ENCODE measurements at regions not wholly inside any gene's neighbourhood (a gene's known extent, or its start where the extent isn't known, plus 50 kb on each side); places are given as distances from the start of the nearest gene placed in this dataset.

DNA sequence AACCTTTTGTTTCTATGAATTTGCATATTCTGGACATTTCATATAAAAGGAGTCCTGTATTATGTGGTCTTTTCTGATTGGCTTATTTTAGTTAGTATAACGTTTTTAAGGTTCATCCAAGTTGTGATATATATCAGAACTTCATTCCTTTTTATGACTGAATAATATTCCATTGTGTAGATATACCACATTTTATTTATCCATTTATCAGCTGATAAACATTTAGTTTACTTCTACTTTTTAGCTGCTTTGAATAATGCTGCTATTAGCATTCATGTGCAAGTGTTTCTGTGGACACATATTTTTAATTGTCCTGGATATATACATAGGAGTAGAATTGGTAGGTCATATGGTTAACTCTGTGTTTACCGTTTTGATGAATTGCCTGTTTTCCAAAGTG is 498.5 kb upstream of the ADAMTS9 start (continued):
- TF ChIP-seq, protein P1, sequence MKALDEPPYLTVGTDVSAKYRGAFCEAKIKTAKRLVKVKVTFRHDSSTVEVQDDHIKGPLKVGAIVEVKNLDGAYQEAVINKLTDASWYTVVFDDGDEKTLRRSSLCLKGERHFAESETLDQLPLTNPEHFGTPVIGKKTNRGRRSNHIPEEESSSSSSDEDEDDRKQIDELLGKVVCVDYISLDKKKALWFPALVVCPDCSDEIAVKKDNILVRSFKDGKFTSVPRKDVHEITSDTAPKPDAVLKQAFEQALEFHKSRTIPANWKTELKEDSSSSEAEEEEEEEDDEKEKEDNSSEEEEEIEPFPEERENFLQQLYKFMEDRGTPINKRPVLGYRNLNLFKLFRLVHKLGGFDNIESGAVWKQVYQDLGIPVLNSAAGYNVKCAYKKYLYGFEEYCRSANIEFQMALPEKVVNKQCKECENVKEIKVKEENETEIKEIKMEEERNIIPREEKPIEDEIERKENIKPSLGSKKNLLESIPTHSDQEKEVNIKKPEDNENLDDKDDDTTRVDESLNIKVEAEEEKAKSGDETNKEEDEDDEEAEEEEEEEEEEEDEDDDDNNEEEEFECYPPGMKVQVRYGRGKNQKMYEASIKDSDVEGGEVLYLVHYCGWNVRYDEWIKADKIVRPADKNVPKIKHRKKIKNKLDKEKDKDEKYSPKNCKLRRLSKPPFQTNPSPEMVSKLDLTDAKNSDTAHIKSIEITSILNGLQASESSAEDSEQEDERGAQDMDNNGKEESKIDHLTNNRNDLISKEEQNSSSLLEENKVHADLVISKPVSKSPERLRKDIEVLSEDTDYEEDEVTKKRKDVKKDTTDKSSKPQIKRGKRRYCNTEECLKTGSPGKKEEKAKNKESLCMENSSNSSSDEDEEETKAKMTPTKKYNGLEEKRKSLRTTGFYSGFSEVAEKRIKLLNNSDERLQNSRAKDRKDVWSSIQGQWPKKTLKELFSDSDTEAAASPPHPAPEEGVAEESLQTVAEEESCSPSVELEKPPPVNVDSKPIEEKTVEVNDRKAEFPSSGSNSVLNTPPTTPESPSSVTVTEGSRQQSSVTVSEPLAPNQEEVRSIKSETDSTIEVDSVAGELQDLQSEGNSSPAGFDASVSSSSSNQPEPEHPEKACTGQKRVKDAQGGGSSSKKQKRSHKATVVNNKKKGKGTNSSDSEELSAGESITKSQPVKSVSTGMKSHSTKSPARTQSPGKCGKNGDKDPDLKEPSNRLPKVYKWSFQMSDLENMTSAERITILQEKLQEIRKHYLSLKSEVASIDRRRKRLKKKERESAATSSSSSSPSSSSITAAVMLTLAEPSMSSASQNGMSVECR (CRISPR knock-in tag; IDR thresholded peaks at IDR 0.05; ENCODE audit: borderline replicate concordance): no peak

DNA sequence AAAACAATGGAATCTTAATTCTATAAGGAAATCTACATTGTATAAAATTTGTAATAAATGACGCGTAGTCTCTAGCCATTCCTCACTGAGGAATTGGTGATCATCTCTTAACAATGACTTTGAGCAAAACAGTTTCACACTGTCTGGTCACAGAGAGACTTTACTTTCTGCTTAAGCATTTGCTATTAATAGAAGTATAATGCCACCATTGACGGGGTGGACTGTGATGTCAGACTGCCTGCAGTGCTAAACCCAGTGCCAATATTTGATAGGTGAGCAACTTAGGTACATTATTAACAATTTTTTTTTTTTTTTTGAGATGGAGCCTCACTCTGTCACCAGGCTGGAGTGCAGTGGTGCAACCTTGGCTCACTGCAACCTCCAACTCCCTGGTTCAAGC is 494.9 kb upstream of the ADAMTS9 start:
- H3K27me3 Mint-ChIP-seq (ENCODE audit: low read depth): no peaks in the 10 kb centered on the region; the same call in 1 of the 2 replicates
- no peak overlapping the region for H3K27ac Mint-ChIP-seq
- no peak overlapping the region for H3K4me3 Mint-ChIP-seq
- H3K9me3 Mint-ChIP-seq: peaks cover 15% of the 10 kb centered on the region
- ChIA-PET CTCF (interaction anchor here (2.9 kb wide), 1 partner anchor 12 kb away, joined by 15 read pairs; no protein-coding TSS in a partner anchor), POLR2A (no interaction called here)
- H3K36me3 Mint-ChIP-seq: no peaks in the 10 kb centered on the region
- peaks cover 13% of the 10 kb centered on the region for H3K4me1 Mint-ChIP-seq
- ATAC-seq (no peak), DNase-seq (ENCODE audit: low spot score) (no peak)
- TF ChIP-seq MXD4 (CRISPR knock-in tag; IDR thresholded peaks at IDR 0.05; ENCODE audit: borderline replicate concordance) (no peak), GTF2I (CRISPR knock-in tag; conservative IDR thresholded peaks at IDR 0.05) (no peak), ZNF317 (CRISPR knock-in tag; IDR thresholded peaks at IDR 0.05; ENCODE audit: borderline replicate concordance, low read depth) (no peak), FOXK1 (CRISPR knock-in tag; IDR thresholded peaks at IDR 0.05) (no peak), SP1 (CRISPR knock-in tag; conservative IDR thresholded peaks at IDR 0.05) (no peak), FOXJ3 (CRISPR knock-in tag; IDR thresholded peaks at IDR 0.05; ENCODE audit: borderline replicate concordance) (no peak), SOX15 (CRISPR knock-in tag; IDR thresholded peaks at IDR 0.05) (no peak), RORB (CRISPR knock-in tag; IDR thresholded peaks at IDR 0.05) (no peak), NR2C2 (CRISPR knock-in tag; IDR thresholded peaks at IDR 0.05) (no peak), NFYB (CRISPR knock-in tag; conservative IDR thresholded peaks at IDR 0.05; ENCODE audit: low read depth) (no peak), TP53 (CRISPR knock-in tag; IDR thresholded peaks at IDR 0.05) (no peak)
- TF ChIP-seq, protein P2, sequence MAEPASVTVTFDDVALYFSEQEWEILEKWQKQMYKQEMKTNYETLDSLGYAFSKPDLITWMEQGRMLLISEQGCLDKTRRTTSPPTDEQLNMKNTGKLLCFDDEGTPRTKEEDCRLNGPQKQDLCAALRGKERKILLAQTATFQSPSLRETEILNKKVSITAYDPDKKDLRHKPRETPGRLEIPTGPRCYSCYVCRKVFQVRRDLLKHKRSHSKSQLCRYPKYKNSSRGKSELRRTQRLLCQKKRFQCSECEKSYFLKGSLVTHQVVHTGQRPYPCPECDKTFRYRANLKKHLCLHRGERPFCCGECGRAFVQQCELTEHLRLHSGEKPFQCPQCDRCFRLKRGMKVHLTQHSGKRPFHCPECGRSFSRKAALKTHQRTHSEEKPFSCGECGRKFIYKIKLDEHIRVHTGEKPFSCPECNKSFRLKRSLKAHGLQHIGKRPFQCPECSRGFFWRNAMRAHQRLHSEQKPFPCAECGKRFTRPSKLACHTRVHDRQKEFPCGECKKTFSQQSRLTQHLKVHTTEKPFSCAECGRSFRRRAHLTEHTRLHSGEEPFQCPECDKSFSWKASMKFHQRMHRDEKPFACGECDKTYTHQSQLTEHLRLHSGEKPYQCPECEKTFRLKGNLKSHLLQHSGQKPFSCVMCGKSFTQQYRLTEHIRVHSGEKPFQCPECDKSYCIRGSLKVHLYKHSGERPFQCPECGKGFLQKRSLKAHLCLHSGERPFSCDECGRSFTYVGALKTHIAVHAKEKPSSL (CRISPR knock-in tag; conservative IDR thresholded peaks at IDR 0.05): no peak
- TF ChIP-seq, protein P3, sequence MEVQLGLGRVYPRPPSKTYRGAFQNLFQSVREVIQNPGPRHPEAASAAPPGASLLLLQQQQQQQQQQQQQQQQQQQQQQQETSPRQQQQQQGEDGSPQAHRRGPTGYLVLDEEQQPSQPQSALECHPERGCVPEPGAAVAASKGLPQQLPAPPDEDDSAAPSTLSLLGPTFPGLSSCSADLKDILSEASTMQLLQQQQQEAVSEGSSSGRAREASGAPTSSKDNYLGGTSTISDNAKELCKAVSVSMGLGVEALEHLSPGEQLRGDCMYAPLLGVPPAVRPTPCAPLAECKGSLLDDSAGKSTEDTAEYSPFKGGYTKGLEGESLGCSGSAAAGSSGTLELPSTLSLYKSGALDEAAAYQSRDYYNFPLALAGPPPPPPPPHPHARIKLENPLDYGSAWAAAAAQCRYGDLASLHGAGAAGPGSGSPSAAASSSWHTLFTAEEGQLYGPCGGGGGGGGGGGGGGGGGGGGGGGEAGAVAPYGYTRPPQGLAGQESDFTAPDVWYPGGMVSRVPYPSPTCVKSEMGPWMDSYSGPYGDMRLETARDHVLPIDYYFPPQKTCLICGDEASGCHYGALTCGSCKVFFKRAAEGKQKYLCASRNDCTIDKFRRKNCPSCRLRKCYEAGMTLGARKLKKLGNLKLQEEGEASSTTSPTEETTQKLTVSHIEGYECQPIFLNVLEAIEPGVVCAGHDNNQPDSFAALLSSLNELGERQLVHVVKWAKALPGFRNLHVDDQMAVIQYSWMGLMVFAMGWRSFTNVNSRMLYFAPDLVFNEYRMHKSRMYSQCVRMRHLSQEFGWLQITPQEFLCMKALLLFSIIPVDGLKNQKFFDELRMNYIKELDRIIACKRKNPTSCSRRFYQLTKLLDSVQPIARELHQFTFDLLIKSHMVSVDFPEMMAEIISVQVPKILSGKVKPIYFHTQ (CRISPR knock-in tag; IDR thresholded peaks at IDR 0.05): no peak
- TF ChIP-seq, protein P4, sequence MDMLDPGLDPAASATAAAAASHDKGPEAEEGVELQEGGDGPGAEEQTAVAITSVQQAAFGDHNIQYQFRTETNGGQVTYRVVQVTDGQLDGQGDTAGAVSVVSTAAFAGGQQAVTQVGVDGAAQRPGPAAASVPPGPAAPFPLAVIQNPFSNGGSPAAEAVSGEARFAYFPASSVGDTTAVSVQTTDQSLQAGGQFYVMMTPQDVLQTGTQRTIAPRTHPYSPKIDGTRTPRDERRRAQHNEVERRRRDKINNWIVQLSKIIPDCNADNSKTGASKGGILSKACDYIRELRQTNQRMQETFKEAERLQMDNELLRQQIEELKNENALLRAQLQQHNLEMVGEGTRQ (CRISPR knock-in tag; IDR thresholded peaks at IDR 0.05): no peak
- TF ChIP-seq, protein P5, sequence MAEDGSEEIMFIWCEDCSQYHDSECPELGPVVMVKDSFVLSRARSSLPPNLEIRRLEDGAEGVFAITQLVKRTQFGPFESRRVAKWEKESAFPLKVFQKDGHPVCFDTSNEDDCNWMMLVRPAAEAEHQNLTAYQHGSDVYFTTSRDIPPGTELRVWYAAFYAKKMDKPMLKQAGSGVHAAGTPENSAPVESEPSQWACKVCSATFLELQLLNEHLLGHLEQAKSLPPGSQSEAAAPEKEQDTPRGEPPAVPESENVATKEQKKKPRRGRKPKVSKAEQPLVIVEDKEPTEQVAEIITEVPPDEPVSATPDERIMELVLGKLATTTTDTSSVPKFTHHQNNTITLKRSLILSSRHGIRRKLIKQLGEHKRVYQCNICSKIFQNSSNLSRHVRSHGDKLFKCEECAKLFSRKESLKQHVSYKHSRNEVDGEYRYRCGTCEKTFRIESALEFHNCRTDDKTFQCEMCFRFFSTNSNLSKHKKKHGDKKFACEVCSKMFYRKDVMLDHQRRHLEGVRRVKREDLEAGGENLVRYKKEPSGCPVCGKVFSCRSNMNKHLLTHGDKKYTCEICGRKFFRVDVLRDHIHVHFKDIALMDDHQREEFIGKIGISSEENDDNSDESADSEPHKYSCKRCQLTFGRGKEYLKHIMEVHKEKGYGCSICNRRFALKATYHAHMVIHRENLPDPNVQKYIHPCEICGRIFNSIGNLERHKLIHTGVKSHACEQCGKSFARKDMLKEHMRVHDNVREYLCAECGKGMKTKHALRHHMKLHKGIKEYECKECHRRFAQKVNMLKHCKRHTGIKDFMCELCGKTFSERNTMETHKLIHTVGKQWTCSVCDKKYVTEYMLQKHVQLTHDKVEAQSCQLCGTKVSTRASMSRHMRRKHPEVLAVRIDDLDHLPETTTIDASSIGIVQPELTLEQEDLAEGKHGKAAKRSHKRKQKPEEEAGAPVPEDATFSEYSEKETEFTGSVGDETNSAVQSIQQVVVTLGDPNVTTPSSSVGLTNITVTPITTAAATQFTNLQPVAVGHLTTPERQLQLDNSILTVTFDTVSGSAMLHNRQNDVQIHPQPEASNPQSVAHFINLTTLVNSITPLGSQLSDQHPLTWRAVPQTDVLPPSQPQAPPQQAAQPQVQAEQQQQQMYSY (CRISPR knock-in tag; IDR thresholded peaks at IDR 0.05): no peak
- TF ChIP-seq, protein P6, sequence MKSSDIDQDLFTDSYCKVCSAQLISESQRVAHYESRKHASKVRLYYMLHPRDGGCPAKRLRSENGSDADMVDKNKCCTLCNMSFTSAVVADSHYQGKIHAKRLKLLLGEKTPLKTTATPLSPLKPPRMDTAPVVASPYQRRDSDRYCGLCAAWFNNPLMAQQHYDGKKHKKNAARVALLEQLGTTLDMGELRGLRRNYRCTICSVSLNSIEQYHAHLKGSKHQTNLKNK (CRISPR knock-in tag; IDR thresholded peaks at IDR 0.05): no peak
- TF ChIP-seq, protein P7, sequence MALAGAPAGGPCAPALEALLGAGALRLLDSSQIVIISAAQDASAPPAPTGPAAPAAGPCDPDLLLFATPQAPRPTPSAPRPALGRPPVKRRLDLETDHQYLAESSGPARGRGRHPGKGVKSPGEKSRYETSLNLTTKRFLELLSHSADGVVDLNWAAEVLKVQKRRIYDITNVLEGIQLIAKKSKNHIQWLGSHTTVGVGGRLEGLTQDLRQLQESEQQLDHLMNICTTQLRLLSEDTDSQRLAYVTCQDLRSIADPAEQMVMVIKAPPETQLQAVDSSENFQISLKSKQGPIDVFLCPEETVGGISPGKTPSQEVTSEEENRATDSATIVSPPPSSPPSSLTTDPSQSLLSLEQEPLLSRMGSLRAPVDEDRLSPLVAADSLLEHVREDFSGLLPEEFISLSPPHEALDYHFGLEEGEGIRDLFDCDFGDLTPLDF (CRISPR knock-in tag; IDR thresholded peaks at IDR 0.05): no peak
- TF ChIP-seq, protein P8, sequence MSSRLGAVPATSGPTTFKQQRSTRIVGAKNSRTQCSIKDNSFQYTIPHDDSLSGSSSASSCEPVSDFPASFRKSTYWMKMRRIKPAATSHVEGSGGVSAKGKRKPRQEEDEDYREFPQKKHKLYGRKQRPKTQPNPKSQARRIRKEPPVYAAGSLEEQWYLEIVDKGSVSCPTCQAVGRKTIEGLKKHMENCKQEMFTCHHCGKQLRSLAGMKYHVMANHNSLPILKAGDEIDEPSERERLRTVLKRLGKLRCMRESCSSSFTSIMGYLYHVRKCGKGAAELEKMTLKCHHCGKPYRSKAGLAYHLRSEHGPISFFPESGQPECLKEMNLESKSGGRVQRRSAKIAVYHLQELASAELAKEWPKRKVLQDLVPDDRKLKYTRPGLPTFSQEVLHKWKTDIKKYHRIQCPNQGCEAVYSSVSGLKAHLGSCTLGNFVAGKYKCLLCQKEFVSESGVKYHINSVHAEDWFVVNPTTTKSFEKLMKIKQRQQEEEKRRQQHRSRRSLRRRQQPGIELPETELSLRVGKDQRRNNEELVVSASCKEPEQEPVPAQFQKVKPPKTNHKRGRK (CRISPR knock-in tag; IDR thresholded peaks at IDR 0.05; ENCODE audit: borderline replicate concordance): no peak

Measured in WTC11 (cell line).